H1 (cell line): ENCODE measurements at regions not wholly inside any gene's neighbourhood (a gene's known extent, or its start where the extent isn't known, plus 50 kb on each side); places are given as distances from the start of the nearest gene placed in this dataset.

Experiments used
- CTCF ChIA-PET: fragments of 300-600 bp; sonication (Branson Sonifier 250); formaldehyde crosslinking; loops from one replicate; lab custom pipeline; 2021; ENCODE audit not compliant: partially characterized antibody; lab: Charles Lee
- POLR2A ChIA-PET: fragments of 300-600 bp; sonication (Branson Sonifier 250); formaldehyde crosslinking; loops from one replicate; lab custom pipeline; 2021; ENCODE audit warnings: inconsistent platforms; ENCODE audit not compliant: partially characterized antibody; lab: Charles Lee
- DNase-seq, 2 experiments: peaks; one replicate each; pipeline versions ENCODE4 v3.0.0 to v3.0.0-alpha.2; 2010 to 2022; ENCODE audit warnings: low spot score in 2 of 2, low read depth in 1 of 2, mixed read lengths in 1 of 2
- FAIRE-seq: peaks from 2 replicates; lab custom pipeline; 2011; peaks lifted over from hg19 to GRCh38; lab: Jason Lieb, UNC
- H2AFZ ChIP-seq: 2 replicates; pipeline ENCODE4 v1.8.1; 2012; ENCODE audit warnings: low read length, inconsistent platforms
- H2AK5ac ChIP-seq: 2 replicates; pipeline ENCODE4 v1.6.1; 2013; ENCODE audit warnings: low read depth, low read length
- H2BK120ac ChIP-seq: replicated peaks from 2 replicates; pipeline ENCODE3; 2013; ENCODE audit warnings: low read depth, low read length, inconsistent platforms
- H2BK12ac ChIP-seq: 2 replicates; pipeline ENCODE4 v1.6.1; 2013; ENCODE audit warnings: low read depth, low read length
- H2BK15ac ChIP-seq: 2 replicates; pipeline ENCODE4 v1.6.1; 2013; ENCODE audit warnings: low read length
- H2BK20ac ChIP-seq: 2 replicates; pipeline ENCODE4 v1.6.1; 2013; ENCODE audit warnings: low read length
- H2BK5ac ChIP-seq: 2 replicates; pipeline ENCODE4 v1.6.1; 2013; ENCODE audit warnings: low read depth, low read length
- H3K14ac ChIP-seq: 2 replicates; pipeline ENCODE4 v1.6.1; 2013; ENCODE audit warnings: inconsistent platforms; ENCODE audit not compliant: insufficient read length
- H3K18ac ChIP-seq: 2 replicates; pipeline ENCODE4 v1.6.1; 2013; ENCODE audit warnings: low read length; ENCODE audit errors: extremely low read depth
- H3K23ac ChIP-seq: 2 replicates; pipeline ENCODE4 v1.6.1; 2013; ENCODE audit warnings: inconsistent platforms; ENCODE audit not compliant: insufficient read length
- H3K23me2 ChIP-seq: 2 replicates; pipeline ENCODE4 v1.6.1; 2013; ENCODE audit warnings: low read depth, low read length
- H3K27ac ChIP-seq: 2 replicates; pipeline ENCODE4 v1.6.1; 2011; ENCODE audit warnings: low read depth, low read length, inconsistent platforms
- H3K27me3 ChIP-seq, 4 experiments: replicated peaks in 1 of 4; 1 replicate in 1 of 4; 2 replicates in 3 of 4; pipeline versions ENCODE4 v1.6.1 to v1.8.1; 2011 to 2013; ENCODE audit warnings: low read length in 3 of 4, mild to moderate bottlenecking in 3 of 4, inconsistent platforms in 2 of 4, mixed read lengths in 2 of 4, moderate library complexity in 1 of 4; ENCODE audit not compliant: control insufficient read depth in 3 of 4, insufficient read depth in 3 of 4; ENCODE audit errors: extremely low read depth in 1 of 4
- H3K36me3 ChIP-seq, 4 experiments: 2 replicates each; pipeline versions ENCODE4 v1.6.1 to v1.8.1; 2011 to 2013; ENCODE audit warnings: mild to moderate bottlenecking in 4 of 4, low read length in 3 of 4, moderate library complexity in 2 of 4, control low read depth in 1 of 4, inconsistent platforms in 1 of 4; ENCODE audit not compliant: insufficient read depth in 4 of 4, control insufficient read depth in 2 of 4
- H3K4ac ChIP-seq: replicated peaks from 2 replicates; pipeline ENCODE3; 2013; ENCODE audit warnings: low read length, low read depth, mixed read lengths, inconsistent platforms; ENCODE audit not compliant: insufficient read length
- H3K4me1 ChIP-seq, 4 experiments: replicated peaks in 1 of 4; 1 replicate in 1 of 4; 2 replicates in 3 of 4; pipeline versions ENCODE4 v1.6.1 to v1.8.1; 2011 to 2013; ENCODE audit warnings: low read length in 3 of 4, inconsistent platforms in 2 of 4, mixed read lengths in 1 of 4; ENCODE audit not compliant: insufficient read depth in 4 of 4, control insufficient read depth in 3 of 4
- H3K4me2 ChIP-seq, 2 experiments: 2 replicates each; pipeline versions ENCODE4 v1.6.1 to v1.8.1; 2011 to 2013; ENCODE audit warnings: low read depth in 2 of 2, low read length in 2 of 2, control low read depth in 1 of 2, inconsistent platforms in 1 of 2, mild to moderate bottlenecking in 1 of 2; ENCODE audit not compliant: insufficient read depth in 1 of 2
- H3K4me3 ChIP-seq, 4 experiments: fragments of 200-600, 300-600 bp in 1 of 4; sonication (generic), shearing (Covaris generic), sonication (Bioruptor Twin) in 1 of 4; 2 replicates each; pipeline versions ENCODE4 v1.5.1 to v1.8.1; 2011 to 2016; ENCODE audit warnings: low read length in 4 of 4, low read depth in 3 of 4, control low read depth in 2 of 4, inconsistent platforms in 2 of 4, mild to moderate bottlenecking in 2 of 4, mixed read lengths in 1 of 4, moderate library complexity in 1 of 4; ENCODE audit not compliant: insufficient read depth in 2 of 4; ENCODE audit errors: extremely low read depth in 1 of 4
- H3K56ac ChIP-seq: replicated peaks from 2 replicates; pipeline ENCODE3; 2013; ENCODE audit warnings: low read depth, mild to moderate bottlenecking, mixed read lengths, low read length, inconsistent platforms; ENCODE audit not compliant: insufficient read length
- H3K79me1 ChIP-seq: 2 replicates; pipeline ENCODE4 v1.6.1; 2013; ENCODE audit warnings: low read depth, low read length, control low read depth
- H3K79me2 ChIP-seq, 2 experiments: 2 replicates each; pipeline versions ENCODE4 v1.6.1 to v1.8.1; 2012 to 2013; ENCODE audit warnings: low read length in 2 of 2, mild to moderate bottlenecking in 2 of 2, inconsistent platforms in 1 of 2; ENCODE audit not compliant: insufficient read depth in 2 of 2, control insufficient read depth in 1 of 2
- H3K9ac ChIP-seq, 4 experiments: replicated peaks in 1 of 4; 1 replicate in 1 of 4; 2 replicates in 3 of 4; pipeline versions ENCODE4 v1.6.1 to v1.8.1; 2011 to 2013; ENCODE audit warnings: low read depth in 3 of 4, low read length in 3 of 4, control low read depth in 2 of 4, mild to moderate bottlenecking in 2 of 4, moderate library complexity in 2 of 4, inconsistent platforms in 1 of 4; ENCODE audit errors: extremely low read depth in 1 of 4
- H3K9me3 ChIP-seq, 2 experiments: 2 replicates each; pipeline versions ENCODE4 v1.6.1 to v1.8.1; 2012 to 2013; ENCODE audit warnings: mild to moderate bottlenecking in 2 of 2, moderate library complexity in 2 of 2, control low read depth in 1 of 2, inconsistent platforms in 1 of 2, low read depth in 1 of 2, low read length in 1 of 2, mixed read lengths in 1 of 2; ENCODE audit not compliant: insufficient read depth in 2 of 2
- H4K20me1 ChIP-seq, 2 experiments: replicated peaks in 1 of 2; 2 replicates each; pipeline versions ENCODE3 to v1.8.1; 2011 to 2013; ENCODE audit warnings: inconsistent platforms in 2 of 2, low read length in 2 of 2, mild to moderate bottlenecking in 1 of 2; ENCODE audit not compliant: insufficient read depth in 2 of 2, control insufficient read depth in 1 of 2
- H4K5ac ChIP-seq: 2 replicates; pipeline ENCODE4 v1.6.1; 2013; ENCODE audit warnings: low read length, low read depth, mixed read lengths, inconsistent platforms; ENCODE audit not compliant: insufficient read length
- H4K8ac ChIP-seq: 2 replicates; pipeline ENCODE4 v1.8.0; 2013; ENCODE audit warnings: mild to moderate bottlenecking, moderate library complexity, low read length, inconsistent platforms; ENCODE audit not compliant: insufficient read depth; ENCODE audit errors: extremely low read depth
- H4K91ac ChIP-seq: replicated peaks from 2 replicates; pipeline ENCODE3; 2013; ENCODE audit warnings: low read length, mixed read lengths, inconsistent platforms; ENCODE audit not compliant: insufficient read length
- CBX8 ChIP-seq: fragments of 300-800, 300-1000 bp; sonication (generic); IDR thresholded peaks from 2 replicates; pipeline ENCODE4 v1.7.1; 2016; ENCODE audit warnings: low read depth, low read length, borderline replicate concordance
- EP300 ChIP-seq, 2 experiments: IDR thresholded peaks; 1 replicate in 1 of 2; 2 replicates in 1 of 2; pipeline ENCODE4 v1.6.1; 2011 to 2012; ENCODE audit warnings: low read depth in 2 of 2, low read length in 2 of 2, mild to moderate bottlenecking in 2 of 2, borderline replicate concordance in 1 of 2, inconsistent platforms in 1 of 2, moderate library complexity in 1 of 2
- WGBS, 2 experiments: shearing (Covaris generic) in 1 of 2; methylation state at CpG; one replicate each; pipeline versions ENCODE4 v1.1.6 to v1.1.7; 2013 to 2015; ENCODE audit warnings: low lambda C conversion rate in 2 of 2, mixed read lengths in 2 of 2, inconsistent platforms in 1 of 2, low coverage in 1 of 2, missing lambda C conversion rate in 1 of 2; ENCODE audit not compliant: insufficient replicate concordance in 2 of 2, insufficient coverage in 1 of 2, insufficient read length in 1 of 2; ENCODE audit errors: extremely low coverage in 1 of 2, missing lambda C conversion rate in 1 of 2; 5-methylcytosine and 5-hydroxymethylcytosine counted together

DNA sequence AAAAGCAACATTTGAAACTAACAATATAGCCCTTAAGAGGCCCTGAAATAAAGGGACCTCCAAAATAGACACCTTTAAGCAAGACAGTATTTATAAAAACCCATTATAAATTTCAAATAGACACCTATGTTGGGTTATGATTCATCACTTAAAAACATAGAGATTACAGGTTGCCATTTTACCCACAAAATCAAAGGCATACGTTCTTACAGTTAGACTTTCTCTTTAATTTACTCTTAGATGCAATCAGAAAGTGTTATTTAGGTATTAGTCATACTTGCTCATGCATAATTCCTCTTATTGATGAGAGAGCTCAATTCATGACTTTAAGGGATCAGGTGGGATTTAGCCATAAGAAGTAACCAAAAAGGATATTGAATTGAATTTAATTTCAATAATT lies 51.5 kb upstream of the TMEM200A start:
- no peak for FAIRE-seq
- Histone ChIP-seq H3K14ac (no peak overlapping the region), H3K27me3 (no peaks in the 10 kb centered on the region), H2BK5ac (no peak overlapping the region), H2BK15ac (no peak overlapping the region), H3K23me2 (no peaks in the 10 kb centered on the region), H4K91ac (no peak overlapping the region), H4K5ac (no peak overlapping the region), H3K79me2 (no peaks in the 10 kb centered on the region), H2AK5ac (no peak overlapping the region)
- CTCF ChIA-PET = interaction anchor here (0.7 to 2.4 kb wide), 5 partner anchors 8 to 20 kb away, joined by 3 to 12 read pairs (median 4); no protein-coding TSS in a partner anchor
- WGBS, 2 experiments = 88% methylated on average over 1 of the region's 1 CpG; no CpG with 5 or more reads in 1 of the 2 experiments
- TF ChIP-seq CBX8 (no peak), EP300 (IDR thresholded peaks at IDR 0.05; ENCODE audit: borderline replicate concordance in 1 of 2, low read depth in 2 of 2, low read length in 2 of 2) (no peak)
- TF ChIP-seq, all 59 proteins: peak for 0
- no peak for DNase-seq
- Histone ChIP-seq H3K4me3 (no peak overlapping the region), H3K9ac (no peak overlapping the region), H4K20me1 (no peaks in the 10 kb centered on the region), H3K18ac (no peak overlapping the region), H3K79me1 (no peaks in the 10 kb centered on the region), H3K4me2 (no peak overlapping the region), H3K9me3 (no peaks in the 10 kb centered on the region), H2BK120ac (no peak overlapping the region), H2BK20ac (no peak overlapping the region), H3K36me3 (no peaks in the 10 kb centered on the region), H2BK12ac (no peak overlapping the region), H2AFZ (no peak overlapping the region), H3K4ac (no peak overlapping the region), H3K4me1 (0 out of 7 replicates have a peak, but pooled peaks cover 0 to 2% (median 0%) of the 10 kb centered on the region in 4 experiments), H3K23ac (no peak overlapping the region), H4K8ac (no peak overlapping the region), H3K27ac (no peak overlapping the region), H3K56ac (no peak overlapping the region)
- POLR2A ChIA-PET = no interaction called here
